GM19043 (cell line): ENCODE measurements at regions not wholly inside any gene's neighbourhood (a gene's known extent, or its start where the extent isn't known, plus 50 kb on each side); places are given as distances from the start of the nearest gene placed in this dataset.
A peak's percentile ranks its signal among the peaks of the same experiment; 100 is the strongest.

ENCODE experiments used
- ATAC-seq: cut with Tn5 transposase; IDR thresholded peaks from one replicate; pipeline ENCODE4 v1.9.1; 2021; ENCODE audit warnings: low read depth; ENCODE audit not compliant: unreplicated experiment

GRCh38 chr16:79543219-79543618 lies 57.3 kb downstream of the MAF start:
- no peak for ATAC-seq

- ATAC-seq: no peak
These were observed 58.2 kb downstream of the MAF start for GRCh38 chr16:79542237-79542774.

GRCh38 chr16:79540825-79541595 lies 59.5 kb downstream of the MAF start:
- ATAC-seq: no peak

GRCh38 chr16:79537584-79537983 lies 63.0 kb downstream of the MAF start:
- no peak for ATAC-seq

- no peak for ATAC-seq
These were observed 63.6 kb downstream of the MAF start for GRCh38 chr16:79536958-79537357.

GRCh38 chr16:79535130-79535529 lies 65.4 kb downstream of the MAF start:
- ATAC-seq: no peak

GRCh38 chr16:79534143-79534542 lies 66.4 kb downstream of the MAF start:
- ATAC-seq: no peak

- ATAC-seq: no peak
These were observed 67.2 kb downstream of the MAF start for GRCh38 chr16:79533292-79533691.

GRCh38 chr16:79532785-79533184 lies 67.8 kb downstream of the MAF start:
- no peak for ATAC-seq

GRCh38 chr16:79532273-79532672 lies 68.3 kb downstream of the MAF start:
- no peak for ATAC-seq

- ATAC-seq: no peak
These were observed 72.2 kb downstream of the MAF start for GRCh38 chr16:79528338-79528737.

- ATAC-seq: no peak
These were observed 76.6 kb downstream of the MAF start for GRCh38 chr16:79523971-79524370.

- ATAC-seq: peak; percentile 82
These were observed 81.1 kb downstream of the MAF start for GRCh38 chr16:79519448-79519847.

- no peak for ATAC-seq
These were observed 83.4 kb downstream of the MAF start for GRCh38 chr16:79517156-79517555.

GRCh38 chr16:79510879-79511278 lies 89.7 kb downstream of the MAF start:
- ATAC-seq: no peak

GRCh38 chr16:79509906-79510305 lies 90.6 kb downstream of the MAF start:
- no peak for ATAC-seq

GRCh38 chr16:79509211-79509631 lies 91.3 kb downstream of the MAF start:
- no peak for ATAC-seq

- ATAC-seq: no peak
These were observed 92.2 kb downstream of the MAF start for GRCh38 chr16:79508294-79508693.

- no peak for ATAC-seq
These were observed 95.2 kb downstream of the MAF start for GRCh38 chr16:79505344-79505743.

- no peak for ATAC-seq
These were observed 97.0 kb downstream of the MAF start for GRCh38 chr16:79503511-79503910.

- ATAC-seq: no peak
These were observed 99.1 kb downstream of the MAF start for GRCh38 chr16:79501446-79501845.

- ATAC-seq: no peak
These were observed 99.7 kb downstream of the MAF start for GRCh38 chr16:79500866-79501265.
